ENCODE measurements at regions not wholly inside any gene's neighbourhood (a gene's known extent, or its start where the extent isn't known, plus 50 kb on each side); places are given as distances from the start of the nearest gene placed in this dataset.

DNA sequence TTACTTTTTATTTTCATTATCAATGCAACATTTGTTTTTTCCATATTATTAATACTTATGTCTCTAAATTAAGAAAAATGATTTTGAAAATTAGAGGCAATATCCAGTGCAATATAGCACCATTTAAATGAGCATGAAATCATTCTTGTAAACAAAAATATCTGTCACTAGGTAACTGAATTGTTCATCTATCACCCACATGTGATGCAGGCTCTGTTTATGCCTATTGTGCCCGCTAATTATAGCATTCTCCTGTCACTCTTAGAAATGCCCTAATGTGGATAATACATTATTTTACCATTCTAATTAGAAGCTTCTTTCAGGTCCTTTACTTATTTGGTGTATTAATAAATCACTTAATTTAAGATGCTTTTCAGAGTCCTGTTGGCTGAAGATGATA, 1332.4 kb downstream of the AACS start:
- Histone ChIP-seq H3K36me3 (no peaks in the 10 kb centered on the region), H3K9me3 (peaks cover 0 to 7% (median 0%) of the 10 kb centered on the region in 4 donors), H3K4me1 (no peaks in the 10 kb centered on the region), H3K4me3 (no peak overlapping the region), H3K27ac (no peak overlapping the region), H3K27me3 (no peaks in the 10 kb centered on the region)
- no peak for TF ChIP-seq POLR2A (IDR thresholded peaks at IDR 0.05)
- TF ChIP-seq, protein P1, sequence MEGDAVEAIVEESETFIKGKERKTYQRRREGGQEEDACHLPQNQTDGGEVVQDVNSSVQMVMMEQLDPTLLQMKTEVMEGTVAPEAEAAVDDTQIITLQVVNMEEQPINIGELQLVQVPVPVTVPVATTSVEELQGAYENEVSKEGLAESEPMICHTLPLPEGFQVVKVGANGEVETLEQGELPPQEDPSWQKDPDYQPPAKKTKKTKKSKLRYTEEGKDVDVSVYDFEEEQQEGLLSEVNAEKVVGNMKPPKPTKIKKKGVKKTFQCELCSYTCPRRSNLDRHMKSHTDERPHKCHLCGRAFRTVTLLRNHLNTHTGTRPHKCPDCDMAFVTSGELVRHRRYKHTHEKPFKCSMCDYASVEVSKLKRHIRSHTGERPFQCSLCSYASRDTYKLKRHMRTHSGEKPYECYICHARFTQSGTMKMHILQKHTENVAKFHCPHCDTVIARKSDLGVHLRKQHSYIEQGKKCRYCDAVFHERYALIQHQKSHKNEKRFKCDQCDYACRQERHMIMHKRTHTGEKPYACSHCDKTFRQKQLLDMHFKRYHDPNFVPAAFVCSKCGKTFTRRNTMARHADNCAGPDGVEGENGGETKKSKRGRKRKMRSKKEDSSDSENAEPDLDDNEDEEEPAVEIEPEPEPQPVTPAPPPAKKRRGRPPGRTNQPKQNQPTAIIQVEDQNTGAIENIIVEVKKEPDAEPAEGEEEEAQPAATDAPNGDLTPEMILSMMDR (IDR thresholded peaks at IDR 0.05), result no peak
- no peak for DNase-seq

DNA sequence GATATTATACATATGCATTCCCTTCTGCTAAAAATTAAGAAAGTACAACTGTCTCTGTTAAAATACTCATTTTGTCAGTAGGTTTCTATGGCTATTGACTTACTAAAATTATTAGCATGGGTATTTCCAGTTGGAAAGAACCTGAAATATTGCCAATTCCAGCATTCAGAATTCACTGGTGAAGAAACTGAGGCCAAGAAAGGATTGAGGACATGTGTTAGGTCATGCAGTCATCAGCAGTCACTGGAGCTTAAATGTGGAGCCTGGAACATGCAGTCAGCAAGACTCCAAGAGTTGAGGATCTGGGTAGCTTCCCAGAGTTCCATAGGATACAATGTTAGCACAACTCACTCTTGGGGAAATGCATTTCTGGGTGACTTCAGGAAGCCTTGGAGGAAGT, 1335.6 kb downstream of the AACS start:
- TF ChIP-seq POLR2A (IDR thresholded peaks at IDR 0.05), result no peak
- TF ChIP-seq, protein P1 (IDR thresholded peaks at IDR 0.05), result no peak
- H3K36me3 ChIP-seq, result no peaks in the 10 kb centered on the region
- no peak for DNase-seq
- peaks cover 0 to 7% (median 0%) of the 10 kb centered on the region in 4 donors for H3K9me3 ChIP-seq
- no peaks in the 10 kb centered on the region for H3K4me1 ChIP-seq
- H3K27ac ChIP-seq, result no peak overlapping the region
- no peaks in the 10 kb centered on the region for H3K27me3 ChIP-seq
- no peak overlapping the region for H3K4me3 ChIP-seq

DNA sequence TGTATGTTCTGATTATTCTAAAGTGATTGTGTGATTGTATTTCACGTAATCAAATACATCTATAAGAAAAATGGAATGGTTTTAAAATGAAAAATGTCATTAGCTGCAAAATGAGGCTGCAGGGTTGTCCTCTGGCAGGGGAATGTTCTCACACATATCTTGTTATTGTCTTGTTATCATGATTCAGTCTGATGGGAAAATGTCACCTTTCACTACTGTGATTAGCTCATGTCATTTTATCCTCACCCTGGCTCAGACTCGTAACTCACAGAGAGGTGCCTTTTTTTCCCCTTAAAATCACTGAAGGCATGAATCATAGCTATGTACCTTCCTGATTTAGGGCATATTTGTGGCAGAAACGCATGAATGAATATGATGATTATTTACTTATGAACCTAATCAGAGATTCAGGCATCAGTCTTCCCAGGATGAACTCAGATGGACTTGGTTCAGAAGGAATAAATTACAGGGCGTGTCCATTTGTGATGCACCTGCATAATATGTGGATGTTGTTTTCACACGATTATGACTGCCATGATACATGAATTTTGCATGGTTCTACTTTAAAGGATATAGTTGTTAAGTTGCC, 1339.2 kb downstream of the AACS start:
- Histone ChIP-seq H3K27me3 (no peaks in the 10 kb centered on the region), H3K4me1 (no peaks in the 10 kb centered on the region), H3K9me3 (no peaks in the 10 kb centered on the region), H3K27ac (no peak overlapping the region), H3K4me3 (no peak overlapping the region), H3K36me3 (no peaks in the 10 kb centered on the region)
- no peak for DNase-seq
- no peak for TF ChIP-seq POLR2A (IDR thresholded peaks at IDR 0.05)
- TF ChIP-seq, protein P1 (IDR thresholded peaks at IDR 0.05), result no peak

DNA sequence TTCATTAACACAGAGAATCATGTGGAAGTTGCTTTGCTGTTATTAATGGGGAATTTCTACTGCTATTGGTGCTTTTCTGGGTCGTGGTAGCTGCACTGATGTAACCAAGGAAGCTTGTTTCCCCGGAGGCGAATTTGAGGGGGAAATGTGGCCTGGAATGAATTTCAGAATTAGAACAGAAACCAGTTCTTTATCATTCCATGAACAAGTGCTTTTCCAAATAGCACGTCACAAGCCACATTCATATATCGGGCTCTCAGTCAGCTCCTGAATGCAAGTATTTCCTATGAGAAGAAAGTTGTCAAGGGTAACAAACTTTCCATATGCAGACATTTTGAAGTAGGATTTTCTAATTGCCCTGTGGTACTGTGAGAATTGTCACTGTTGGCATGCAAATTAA, 1353.2 kb downstream of the AACS start:
- H3K27me3 ChIP-seq, result no peaks in the 10 kb centered on the region
- H3K36me3 ChIP-seq, result no peaks in the 10 kb centered on the region
- no peak overlapping the region for H3K27ac ChIP-seq
- H3K4me1 ChIP-seq, result no peaks in the 10 kb centered on the region
- no peak for DNase-seq
- TF ChIP-seq, protein P1 (IDR thresholded peaks at IDR 0.05), result no peak
- TF ChIP-seq POLR2A (IDR thresholded peaks at IDR 0.05), result no peak
- H3K4me3 ChIP-seq, result no peak overlapping the region
- H3K9me3 ChIP-seq, result no peaks in the 10 kb centered on the region

DNA sequence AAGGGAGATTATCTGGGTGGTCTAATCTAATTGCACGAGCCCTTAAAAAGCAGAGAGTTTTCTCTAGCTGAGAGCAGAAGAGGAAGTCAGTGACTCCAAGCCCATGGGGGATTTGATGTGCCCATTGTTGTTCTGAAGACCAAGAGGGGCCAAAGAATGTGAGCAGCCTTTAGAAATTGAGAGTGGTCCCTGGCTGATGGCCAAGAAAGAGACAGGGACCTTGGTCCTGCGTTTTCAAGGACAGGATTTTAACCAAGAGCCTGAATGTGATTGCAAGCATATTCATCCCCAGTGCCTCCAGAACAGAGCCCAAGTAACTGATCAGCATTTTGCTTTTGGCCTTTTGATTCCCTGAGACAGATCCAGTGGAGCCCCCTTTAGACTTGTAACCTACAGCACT, 1353.9 kb downstream of the AACS start:
- DNase-seq, result no peak
- H3K4me3 ChIP-seq, result no peak overlapping the region
- no peak for TF ChIP-seq POLR2A (IDR thresholded peaks at IDR 0.05)
- TF ChIP-seq, protein P1 (IDR thresholded peaks at IDR 0.05), result no peak

DNA sequence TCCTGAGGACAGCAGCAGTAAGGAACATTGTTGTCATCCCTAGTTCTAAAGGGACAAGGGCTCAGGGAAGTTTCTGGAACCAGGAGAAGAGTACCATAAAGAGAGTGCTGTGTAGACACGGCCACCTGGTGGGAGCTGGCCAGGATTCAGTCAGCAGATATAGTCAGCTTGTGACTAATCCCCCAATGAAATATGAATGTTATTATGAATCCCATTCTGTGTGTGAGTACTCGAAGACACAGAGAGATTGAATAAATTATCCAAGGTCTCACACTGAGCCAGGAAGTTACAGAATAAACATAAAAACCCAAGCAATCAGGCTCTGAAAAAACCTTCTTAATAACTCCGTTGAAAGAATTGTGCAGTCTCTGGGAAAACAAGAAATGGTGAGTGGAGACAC, 1359.5 kb downstream of the AACS start:
- no peak for TF ChIP-seq POLR2A (IDR thresholded peaks at IDR 0.05)
- TF ChIP-seq, protein P1 (IDR thresholded peaks at IDR 0.05), result no peak
- Histone ChIP-seq H3K36me3 (no peaks in the 10 kb centered on the region), H3K9me3 (no peaks in the 10 kb centered on the region), H3K4me3 (no peak overlapping the region), H3K27me3 (no peaks in the 10 kb centered on the region), H3K4me1 (no peaks in the 10 kb centered on the region), H3K27ac (no peak overlapping the region)
- no peak for DNase-seq

More for the DNA sequence above, 1353.9 kb downstream of the AACS start:
- no peaks in the 10 kb centered on the region for H3K27me3 ChIP-seq
- no peak overlapping the region for H3K27ac ChIP-seq
- H3K9me3 ChIP-seq, result no peaks in the 10 kb centered on the region
- no peaks in the 10 kb centered on the region for H3K36me3 ChIP-seq
- no peaks in the 10 kb centered on the region for H3K4me1 ChIP-seq
